WTC11 (cell line): ENCODE measurements at regions not wholly inside any gene's neighbourhood (a gene's known extent, or its start where the extent isn't known, plus 50 kb on each side); places are given as distances from the start of the nearest gene placed in this dataset.

ENCODE experiments used
- ATAC-seq: fragments of 200-7000 bp; cut with Tn5 transposase; 2 replicates; pipeline ENCODE4 v1.10.0; 2021; ENCODE audit warnings: mild to moderate bottlenecking, moderate library complexity
- CTCF ChIA-PET: fragments of 300-600 bp; sonication (Branson Sonifier 250); formaldehyde crosslinking; loops from one replicate; lab custom pipeline; 2021; ENCODE audit warnings: antibody characterized with exemption; lab: Charles Lee
- POLR2A ChIA-PET: fragments of 350-600 bp; sonication (Branson Sonifier 250); formaldehyde crosslinking; loops from one replicate; lab custom pipeline; 2021; ENCODE audit warnings: antibody characterized with exemption; lab: Charles Lee
- DNase-seq: peaks from one replicate; pipeline ENCODE4 v3.0.0; 2021; ENCODE audit warnings: low spot score
- H3K27ac Mint-ChIP-seq: 2 replicates; pipeline ENCODE4 v1.8.0; 2021; ENCODE audit warnings: mixed read lengths
- H3K27me3 Mint-ChIP-seq: 2 replicates; pipeline ENCODE4 v1.8.0; 2021; ENCODE audit warnings: low read depth, mild to moderate bottlenecking, moderate library complexity, mixed read lengths
- H3K36me3 Mint-ChIP-seq: 2 replicates; pipeline ENCODE4 v1.8.0; 2021; ENCODE audit warnings: mixed read lengths
- H3K4me1 Mint-ChIP-seq: 2 replicates; pipeline ENCODE4 v1.8.0; 2022; ENCODE audit warnings: mixed read lengths
- H3K4me3 Mint-ChIP-seq: 2 replicates; pipeline ENCODE4 v1.8.0; 2021; ENCODE audit warnings: mild to moderate bottlenecking, moderate library complexity, mixed read lengths
- H3K9me3 Mint-ChIP-seq: 2 replicates; pipeline ENCODE4 v1.8.0; 2021; ENCODE audit warnings: mixed read lengths
- AR ChIP-seq: fragments of 250-450 bp; sonication (Bioruptor Pico); IDR thresholded peaks from 2 replicates; pipeline ENCODE4 v1.9.0; 2021; ENCODE audit warnings: mild to moderate bottlenecking
- ARID4B ChIP-seq: sonication (generic); formaldehyde crosslinking; IDR thresholded peaks from 2 replicates; pipeline ENCODE4 v1.8.0; 2023; ENCODE audit warnings: missing genetic modification reagents, mild to moderate bottlenecking, borderline replicate concordance
- CREM ChIP-seq: sonication (generic); formaldehyde crosslinking; IDR thresholded peaks from 2 replicates; pipeline ENCODE4 v1.8.1; 2022; ENCODE audit warnings: mild to moderate bottlenecking, missing genetic modification reagents, moderate library complexity
- GTF2I ChIP-seq: fragments of 250-450 bp; sonication (Bioruptor Pico); conservative IDR thresholded peaks from 2 replicates; pipeline ENCODE4 v1.4.0; 2021; ENCODE audit warnings: mild to moderate bottlenecking
- JAZF1 ChIP-seq: fragments of 250-450 bp; sonication (Bioruptor Pico); IDR thresholded peaks from 2 replicates; pipeline ENCODE4 v1.9.0; 2021; ENCODE audit warnings: moderate library complexity, mild to moderate bottlenecking, inconsistent platforms
- JUN ChIP-seq: sonication (generic); formaldehyde crosslinking; IDR thresholded peaks from 2 replicates; pipeline ENCODE4 v1.8.0; 2023; ENCODE audit warnings: mild to moderate bottlenecking, missing genetic modification reagents
- NFE2L1 ChIP-seq: sonication (generic); formaldehyde crosslinking; IDR thresholded peaks from 2 replicates; pipeline ENCODE4 v1.8.1; 2023; ENCODE audit warnings: missing genetic modification reagents
- NR3C1 ChIP-seq: sonication (generic); formaldehyde crosslinking; conservative IDR thresholded peaks from 2 replicates; pipeline ENCODE4 v1.8.1; 2023; ENCODE audit warnings: low read depth, mild to moderate bottlenecking, missing genetic modification reagents
- OVOL2 ChIP-seq: fragments of 250-450 bp; sonication (Bioruptor Pico); IDR thresholded peaks from 2 replicates; pipeline ENCODE4 v1.9.0; 2021; ENCODE audit warnings: mild to moderate bottlenecking, borderline replicate concordance
- SOX15 ChIP-seq: fragments of 250-450 bp; sonication (Bioruptor Pico); IDR thresholded peaks from 2 replicates; pipeline ENCODE4 v1.9.0; 2021; ENCODE audit warnings: mild to moderate bottlenecking
- TEAD4 ChIP-seq: sonication (generic); formaldehyde crosslinking; IDR thresholded peaks from 2 replicates; pipeline ENCODE4 v1.8.0; 2022; ENCODE audit warnings: mild to moderate bottlenecking, missing genetic modification reagents
- ZNF281 ChIP-seq: sonication (generic); formaldehyde crosslinking; IDR thresholded peaks from 2 replicates; pipeline ENCODE4 v1.8.0; 2023; ENCODE audit warnings: mild to moderate bottlenecking, missing genetic modification reagents
- ZNF396 ChIP-seq: fragments of 250-450 bp; sonication (Bioruptor Pico); IDR thresholded peaks from 2 replicates; pipeline ENCODE4 v1.8.0; 2021; ENCODE audit warnings: mild to moderate bottlenecking, moderate library complexity, borderline replicate concordance
- ZNF416 ChIP-seq: fragments of 250-450 bp; sonication (Bioruptor Pico); IDR thresholded peaks from 2 replicates; pipeline ENCODE4 v1.9.0; 2021; ENCODE audit warnings: mild to moderate bottlenecking, inconsistent platforms
- TF ChIP-seq, protein P1 (sequence below): sonication (generic); formaldehyde crosslinking; IDR thresholded peaks from 2 replicates; pipeline ENCODE4 v1.8.1; 2023; ENCODE audit warnings: mild to moderate bottlenecking, missing genetic modification reagents, borderline replicate concordance
- TF ChIP-seq, protein P2 (sequence below): fragments of 250-450 bp; sonication (Bioruptor Pico); conservative IDR thresholded peaks from 2 replicates; pipeline ENCODE4 v1.9.0; 2021; ENCODE audit warnings: mild to moderate bottlenecking

- TF ChIP-seq ZNF396 (CRISPR knock-in tag) (no peak), AR (CRISPR knock-in tag) (no peak), ARID4B (CRISPR knock-in tag) (no peak), CREM (CRISPR knock-in tag) (no peak), ZNF416 (CRISPR knock-in tag) (no peak), JUN (CRISPR knock-in tag) (no peak), GTF2I (CRISPR knock-in tag) (no peak), TEAD4 (CRISPR knock-in tag) (no peak), OVOL2 (no peak), NFE2L1 (CRISPR knock-in tag) (no peak)
- TF ChIP-seq, protein P1, sequence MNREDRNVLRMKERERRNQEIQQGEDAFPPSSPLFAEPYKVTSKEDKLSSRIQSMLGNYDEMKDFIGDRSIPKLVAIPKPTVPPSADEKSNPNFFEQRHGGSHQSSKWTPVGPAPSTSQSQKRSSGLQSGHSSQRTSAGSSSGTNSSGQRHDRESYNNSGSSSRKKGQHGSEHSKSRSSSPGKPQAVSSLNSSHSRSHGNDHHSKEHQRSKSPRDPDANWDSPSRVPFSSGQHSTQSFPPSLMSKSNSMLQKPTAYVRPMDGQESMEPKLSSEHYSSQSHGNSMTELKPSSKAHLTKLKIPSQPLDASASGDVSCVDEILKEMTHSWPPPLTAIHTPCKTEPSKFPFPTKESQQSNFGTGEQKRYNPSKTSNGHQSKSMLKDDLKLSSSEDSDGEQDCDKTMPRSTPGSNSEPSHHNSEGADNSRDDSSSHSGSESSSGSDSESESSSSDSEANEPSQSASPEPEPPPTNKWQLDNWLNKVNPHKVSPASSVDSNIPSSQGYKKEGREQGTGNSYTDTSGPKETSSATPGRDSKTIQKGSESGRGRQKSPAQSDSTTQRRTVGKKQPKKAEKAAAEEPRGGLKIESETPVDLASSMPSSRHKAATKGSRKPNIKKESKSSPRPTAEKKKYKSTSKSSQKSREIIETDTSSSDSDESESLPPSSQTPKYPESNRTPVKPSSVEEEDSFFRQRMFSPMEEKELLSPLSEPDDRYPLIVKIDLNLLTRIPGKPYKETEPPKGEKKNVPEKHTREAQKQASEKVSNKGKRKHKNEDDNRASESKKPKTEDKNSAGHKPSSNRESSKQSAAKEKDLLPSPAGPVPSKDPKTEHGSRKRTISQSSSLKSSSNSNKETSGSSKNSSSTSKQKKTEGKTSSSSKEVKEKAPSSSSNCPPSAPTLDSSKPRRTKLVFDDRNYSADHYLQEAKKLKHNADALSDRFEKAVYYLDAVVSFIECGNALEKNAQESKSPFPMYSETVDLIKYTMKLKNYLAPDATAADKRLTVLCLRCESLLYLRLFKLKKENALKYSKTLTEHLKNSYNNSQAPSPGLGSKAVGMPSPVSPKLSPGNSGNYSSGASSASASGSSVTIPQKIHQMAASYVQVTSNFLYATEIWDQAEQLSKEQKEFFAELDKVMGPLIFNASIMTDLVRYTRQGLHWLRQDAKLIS, result no peak
- TF ChIP-seq, all 79 proteins: peak for 0
- no peaks in the 10 kb centered on the region for H3K36me3 Mint-ChIP-seq
- ATAC-seq, result peak; percentile 51
- no peak overlapping the region for H3K4me3 Mint-ChIP-seq
- no peak for DNase-seq
- no peak overlapping the region for H3K27ac Mint-ChIP-seq
- CTCF ChIA-PET, result no interaction called here
- H3K27me3 Mint-ChIP-seq, result no peaks in the 10 kb centered on the region
- H3K4me1 Mint-ChIP-seq, result peaks cover 13% of the 10 kb centered on the region
- POLR2A ChIA-PET, result no interaction called here
- no peaks in the 10 kb centered on the region for H3K9me3 Mint-ChIP-seq
Observed at GRCh38 chr1:222865718-222866117, 50.9 kb downstream of the DISP1 start.

DNA sequence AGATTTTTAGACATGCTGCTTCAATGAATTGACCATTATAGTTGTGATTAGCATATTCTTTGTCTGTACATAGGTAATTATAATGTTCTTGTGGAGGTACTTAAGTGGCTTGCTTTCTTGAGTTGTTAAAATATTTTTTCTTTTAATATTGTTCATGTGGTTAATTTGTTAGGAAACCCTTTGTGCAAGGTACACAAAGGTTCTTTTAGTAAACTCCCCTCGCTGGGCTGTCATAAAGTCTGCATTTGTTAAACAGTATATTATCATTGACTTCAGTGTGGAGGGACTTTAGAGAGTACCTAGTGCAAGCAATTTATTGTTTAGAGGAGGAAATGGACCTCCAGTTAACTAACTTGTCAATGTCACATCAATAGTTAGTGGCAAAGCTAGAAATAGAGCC is 52.5 kb downstream of the DISP1 start:
- no peak overlapping the region for H3K27ac Mint-ChIP-seq
- CTCF ChIA-PET, result no interaction called here
- TF ChIP-seq SOX15 (no peak), GTF2I (CRISPR knock-in tag) (no peak), JAZF1 (CRISPR knock-in tag) (no peak)
- TF ChIP-seq, all 79 proteins: peak for 0
- peaks cover 1% of the 10 kb centered on the region; the same call in 1 of the 2 replicates for H3K27me3 Mint-ChIP-seq
- DNase-seq (no peak), ATAC-seq (no peak)
- H3K4me1 Mint-ChIP-seq, result peaks cover 13% of the 10 kb centered on the region
- H3K36me3 Mint-ChIP-seq, result no peaks in the 10 kb centered on the region
- no peaks in the 10 kb centered on the region for H3K9me3 Mint-ChIP-seq
- H3K4me3 Mint-ChIP-seq, result no peak overlapping the region
- POLR2A ChIA-PET, result no interaction called here

DNA sequence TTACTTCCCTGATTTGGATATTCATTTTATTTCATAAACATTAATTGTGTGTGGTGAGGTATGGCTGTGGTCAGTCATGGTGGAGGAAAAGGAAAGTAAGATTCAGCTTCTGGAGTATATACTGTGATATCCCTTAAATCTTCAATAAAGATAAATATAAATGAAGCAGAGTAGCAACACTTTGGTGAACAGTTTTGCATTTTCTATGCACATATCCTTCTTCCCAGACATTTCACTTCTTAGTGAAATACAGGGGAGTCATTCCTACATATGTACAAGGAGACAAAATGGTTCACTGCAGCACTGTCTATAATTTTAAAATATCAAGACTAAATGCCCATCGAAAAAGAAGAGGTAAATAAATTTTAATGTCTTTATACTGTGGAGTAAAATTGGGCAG is 61.3 kb downstream of the DISP1 start:
- no peak for DNase-seq
- no peak overlapping the region for H3K4me3 Mint-ChIP-seq
- peaks cover 10% of the 10 kb centered on the region for H3K27me3 Mint-ChIP-seq
- CTCF ChIA-PET, result no interaction called here
- no peaks in the 10 kb centered on the region for H3K36me3 Mint-ChIP-seq
- peaks cover 4% of the 10 kb centered on the region for H3K9me3 Mint-ChIP-seq
- peaks cover 5% of the 10 kb centered on the region; the same call in 1 of the 2 replicates for H3K4me1 Mint-ChIP-seq
- POLR2A ChIA-PET, result no interaction called here
- H3K27ac Mint-ChIP-seq, result no peak overlapping the region
- no peak for ATAC-seq
- TF ChIP-seq ZNF281 (CRISPR knock-in tag), result no peak
- TF ChIP-seq, protein P2, sequence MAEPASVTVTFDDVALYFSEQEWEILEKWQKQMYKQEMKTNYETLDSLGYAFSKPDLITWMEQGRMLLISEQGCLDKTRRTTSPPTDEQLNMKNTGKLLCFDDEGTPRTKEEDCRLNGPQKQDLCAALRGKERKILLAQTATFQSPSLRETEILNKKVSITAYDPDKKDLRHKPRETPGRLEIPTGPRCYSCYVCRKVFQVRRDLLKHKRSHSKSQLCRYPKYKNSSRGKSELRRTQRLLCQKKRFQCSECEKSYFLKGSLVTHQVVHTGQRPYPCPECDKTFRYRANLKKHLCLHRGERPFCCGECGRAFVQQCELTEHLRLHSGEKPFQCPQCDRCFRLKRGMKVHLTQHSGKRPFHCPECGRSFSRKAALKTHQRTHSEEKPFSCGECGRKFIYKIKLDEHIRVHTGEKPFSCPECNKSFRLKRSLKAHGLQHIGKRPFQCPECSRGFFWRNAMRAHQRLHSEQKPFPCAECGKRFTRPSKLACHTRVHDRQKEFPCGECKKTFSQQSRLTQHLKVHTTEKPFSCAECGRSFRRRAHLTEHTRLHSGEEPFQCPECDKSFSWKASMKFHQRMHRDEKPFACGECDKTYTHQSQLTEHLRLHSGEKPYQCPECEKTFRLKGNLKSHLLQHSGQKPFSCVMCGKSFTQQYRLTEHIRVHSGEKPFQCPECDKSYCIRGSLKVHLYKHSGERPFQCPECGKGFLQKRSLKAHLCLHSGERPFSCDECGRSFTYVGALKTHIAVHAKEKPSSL, result no peak
- TF ChIP-seq NR3C1 (CRISPR knock-in tag), result no peak
- no peak for TF ChIP-seq OVOL2
